ENCODE measurements at regions not wholly inside any gene's neighbourhood (a gene's known extent, or its start where the extent isn't known, plus 50 kb on each side); places are given as distances from the start of the nearest gene placed in this dataset.

DNA sequence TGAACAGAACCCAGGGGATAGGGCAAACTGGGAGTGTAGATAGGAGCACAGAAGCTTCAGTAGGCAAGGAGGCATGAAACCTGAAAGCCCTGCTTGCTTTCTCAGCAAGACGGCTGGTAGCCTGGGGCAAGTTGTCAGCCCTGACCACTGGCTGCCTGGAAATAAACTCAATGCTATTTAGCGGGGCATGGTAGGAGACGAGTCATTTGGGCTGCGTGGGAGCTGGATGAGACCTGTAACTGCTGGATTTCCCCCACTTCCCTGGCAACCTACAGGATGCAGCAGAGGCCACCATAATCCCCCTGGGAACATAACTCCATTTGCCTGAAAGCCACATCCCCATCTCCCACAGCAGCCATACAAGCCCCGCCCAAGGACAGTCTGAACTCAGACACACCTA lies 332.6 kb upstream of the TBX18 start:
- H3K14ac ChIP-seq (replicated peaks; ENCODE audit: low read depth, low read length), result no peak overlapping the region
- H3K79me1 ChIP-seq (ENCODE audit: low read depth in 1 of 2, low read length in 2 of 2), result no peaks in the 10 kb centered on the region
- no peak overlapping the region for H4K5ac ChIP-seq (ENCODE audit: low read depth, low read length)
- dilution Hi-C loops (cut with HindIII; ENCODE audit: low sequenced_read_pairs, unreplicated experiment), result no loop called here
- no peak overlapping the region for H4K91ac ChIP-seq (ENCODE audit: insufficient read depth, low read depth, low read length)
- ChIA-PET POLR2A (ENCODE audit: unreplicated experiment) (no interaction called here), CTCF (no interaction called here)
- TF ChIP-seq RCOR1 (IDR thresholded peaks at IDR 0.05; ENCODE audit: insufficient replicate concordance, low read length), result no peak
- no peaks in the 10 kb centered on the region for H3K36me3 ChIP-seq (ENCODE audit: control insufficient read depth, insufficient read depth, low read length)
- no peak overlapping the region for H3K27ac ChIP-seq (ENCODE audit: insufficient read depth, low read length)
- H2BK15ac ChIP-seq (ENCODE audit: low read depth, low read length), result no peak overlapping the region
- H2BK5ac ChIP-seq (ENCODE audit: low read depth, low read length, poor library complexity, severe bottlenecking), result no peak overlapping the region
- DNase-seq (no peak), ATAC-seq (ENCODE audit: low read depth) (no peak)
- H2AFZ ChIP-seq (replicated peaks; ENCODE audit: low read length, poor library complexity), result no peak overlapping the region
- no peak overlapping the region for H2BK120ac ChIP-seq (ENCODE audit: low read depth, low read length)
- H3K4ac ChIP-seq (ENCODE audit: low read depth, low read length), result no peak overlapping the region
- H4K20me1 ChIP-seq (ENCODE audit: insufficient read depth, low read length), result no peaks in the 10 kb centered on the region
- no peaks in the 10 kb centered on the region for H3K27me3 ChIP-seq (ENCODE audit: control insufficient read depth, insufficient read depth, low read length)
- no peak overlapping the region for H2AK9ac ChIP-seq (replicated peaks; ENCODE audit: low read depth, low read length, poor library complexity)
- no TSS peak for BruUV-seq (replicated peaks)
- intact Hi-C loops (cut with micrococcal nuclease), result no loop called here
- in situ Hi-C loops (cut with MboI; ENCODE audit: low sequenced_read_pairs), result no loop called here
- H2BK20ac ChIP-seq (ENCODE audit: low read depth, low read length), result no peak overlapping the region
- no peak overlapping the region for H3K23ac ChIP-seq (ENCODE audit: low read depth, low read length)
- H3K9ac ChIP-seq (ENCODE audit: low read depth, low read length), result no peak overlapping the region
- no peak overlapping the region for H3K4me3 ChIP-seq (ENCODE audit: insufficient read depth, low read depth, low read length)
- no peak overlapping the region for H3K4me2 ChIP-seq (ENCODE audit: low read depth, low read length)
- 0% methylated on average over 1 of the region's 5 CpGs; no CpG with 5 or more reads in 1 of the 2 experiments for WGBS, 2 experiments (ENCODE audit: extremely low coverage in 2 of 2, insufficient read length in 1 of 2)
- no peaks in the 10 kb centered on the region for H3K4me1 ChIP-seq (ENCODE audit: control insufficient read depth, insufficient read depth, low read length)
- H4K8ac ChIP-seq (ENCODE audit: low read depth in 2 of 2, low read length in 2 of 2), result no peak overlapping the region
- H3K56ac ChIP-seq (ENCODE audit: extremely low read depth, insufficient read depth, low read length), result no peak overlapping the region
- H3K9me1 ChIP-seq (ENCODE audit: insufficient read depth, low read length), result no peaks in the 10 kb centered on the region
- no peak overlapping the region for H3K18ac ChIP-seq (ENCODE audit: low read depth, low read length)
- no peak overlapping the region for H2AK5ac ChIP-seq (ENCODE audit: low read depth, low read length)
- no peaks in the 10 kb centered on the region for H3K9me3 ChIP-seq (ENCODE audit: control insufficient read depth, insufficient read depth, low read length)

Measured in IMR-90 (cell line).